ENCODE measurements at regions not wholly inside any gene's neighbourhood (a gene's known extent, or its start where the extent isn't known, plus 50 kb on each side); places are given as distances from the start of the nearest gene placed in this dataset.
A peak's percentile ranks its signal among the peaks of the same experiment; 100 is the strongest.

DNA sequence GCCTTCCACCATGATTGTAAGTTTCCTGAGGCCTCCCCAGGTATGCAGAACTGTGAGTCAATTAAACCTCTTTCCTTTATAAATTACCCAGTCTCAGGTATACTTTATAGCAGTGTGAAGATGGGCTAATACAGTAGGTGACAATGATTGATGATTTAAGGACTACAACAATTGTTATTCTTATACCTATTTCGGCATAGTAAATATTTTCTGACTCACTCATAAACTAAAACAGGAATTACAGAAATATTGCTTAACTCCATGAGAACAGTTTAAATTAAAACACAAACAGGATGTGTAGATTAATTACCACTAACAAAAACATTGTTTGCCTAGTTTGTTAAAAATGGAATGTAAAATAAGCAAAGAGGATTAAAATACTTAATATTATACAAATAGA, 839.9 kb downstream of the LTN1 start:
- no TSS peak for BruUV-seq (replicated peaks)
- no peaks in the 10 kb centered on the region for H3K9me3 Mint-ChIP-seq (ENCODE audit: low read depth, unreplicated experiment)
- no peak overlapping the region for H3K27ac Mint-ChIP-seq (ENCODE audit: unreplicated experiment)

DNA sequence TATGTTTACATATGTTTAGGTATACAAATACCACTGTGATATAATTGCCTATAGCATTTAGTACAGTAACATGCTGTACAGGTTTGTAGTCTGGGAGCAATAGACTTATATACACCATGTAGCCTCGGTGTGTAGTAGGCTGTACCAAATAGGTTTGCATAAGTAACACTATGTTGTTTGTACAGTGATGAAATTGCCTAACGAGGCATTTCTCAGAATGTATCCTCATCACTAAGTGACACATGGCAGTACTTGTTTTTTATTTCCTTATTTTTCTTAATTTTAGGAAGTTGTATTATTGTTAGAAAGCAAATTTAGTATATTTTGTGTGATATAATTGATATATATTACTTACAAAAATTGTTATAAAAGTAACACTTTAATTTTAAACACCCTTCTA, 840.9 kb downstream of the LTN1 start:
- Mint-ChIP-seq H3K4me3 (ENCODE audit: low read depth, unreplicated experiment) (no peak overlapping the region), H3K4me1 (ENCODE audit: low read depth, unreplicated experiment) (peaks cover 12% of the 10 kb centered on the region), H3K36me3 (ENCODE audit: insufficient read depth, unreplicated experiment) (no peaks in the 10 kb centered on the region), H3K27ac (ENCODE audit: unreplicated experiment) (no peak overlapping the region), H3K27me3 (ENCODE audit: unreplicated experiment) (no peaks in the 10 kb centered on the region), H3K9me3 (ENCODE audit: low read depth, unreplicated experiment) (no peaks in the 10 kb centered on the region)
- no peak for DNase-seq
- no TSS peak for BruUV-seq (replicated peaks)
- TF ChIP-seq, protein P1, sequence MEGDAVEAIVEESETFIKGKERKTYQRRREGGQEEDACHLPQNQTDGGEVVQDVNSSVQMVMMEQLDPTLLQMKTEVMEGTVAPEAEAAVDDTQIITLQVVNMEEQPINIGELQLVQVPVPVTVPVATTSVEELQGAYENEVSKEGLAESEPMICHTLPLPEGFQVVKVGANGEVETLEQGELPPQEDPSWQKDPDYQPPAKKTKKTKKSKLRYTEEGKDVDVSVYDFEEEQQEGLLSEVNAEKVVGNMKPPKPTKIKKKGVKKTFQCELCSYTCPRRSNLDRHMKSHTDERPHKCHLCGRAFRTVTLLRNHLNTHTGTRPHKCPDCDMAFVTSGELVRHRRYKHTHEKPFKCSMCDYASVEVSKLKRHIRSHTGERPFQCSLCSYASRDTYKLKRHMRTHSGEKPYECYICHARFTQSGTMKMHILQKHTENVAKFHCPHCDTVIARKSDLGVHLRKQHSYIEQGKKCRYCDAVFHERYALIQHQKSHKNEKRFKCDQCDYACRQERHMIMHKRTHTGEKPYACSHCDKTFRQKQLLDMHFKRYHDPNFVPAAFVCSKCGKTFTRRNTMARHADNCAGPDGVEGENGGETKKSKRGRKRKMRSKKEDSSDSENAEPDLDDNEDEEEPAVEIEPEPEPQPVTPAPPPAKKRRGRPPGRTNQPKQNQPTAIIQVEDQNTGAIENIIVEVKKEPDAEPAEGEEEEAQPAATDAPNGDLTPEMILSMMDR (IDR thresholded peaks at IDR 0.05; ENCODE audit: unreplicated experiment) = no peak
- CTCF ChIA-PET = no interaction called here
- intact Hi-C loops (cut with micrococcal nuclease; ENCODE audit: unreplicated experiment) = no loop called here

More for the DNA sequence above, 839.9 kb downstream of the LTN1 start:
- Mint-ChIP-seq H3K27me3 (ENCODE audit: unreplicated experiment) (no peaks in the 10 kb centered on the region), H3K36me3 (ENCODE audit: insufficient read depth, unreplicated experiment) (no peaks in the 10 kb centered on the region), H3K4me3 (ENCODE audit: low read depth, unreplicated experiment) (no peak overlapping the region), H3K4me1 (ENCODE audit: low read depth, unreplicated experiment) (peaks cover 12% of the 10 kb centered on the region)
- TF ChIP-seq, protein P1 (IDR thresholded peaks at IDR 0.05; ENCODE audit: unreplicated experiment) = no peak
- CTCF ChIA-PET = no interaction called here
- DNase-seq = no peak
- intact Hi-C loops (cut with micrococcal nuclease; ENCODE audit: unreplicated experiment) = no loop called here

DNA sequence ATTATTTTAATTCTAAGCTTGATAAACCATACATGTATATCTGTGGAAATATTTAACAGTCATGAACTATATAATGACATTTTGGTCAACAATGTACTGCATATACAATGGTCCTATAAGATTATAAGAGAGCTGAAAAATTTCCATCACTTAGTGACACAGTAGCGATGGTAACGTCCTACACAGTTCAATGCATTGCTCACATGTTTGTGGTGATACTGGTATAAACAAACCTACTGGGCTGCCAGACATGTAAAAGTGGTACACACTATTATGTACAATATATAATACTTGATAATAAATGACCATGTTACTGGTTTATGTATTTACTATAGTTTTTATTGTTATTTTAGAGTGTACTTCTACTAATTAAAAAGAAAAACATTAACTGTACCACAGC, 841.9 kb downstream of the LTN1 start:
- TF ChIP-seq, protein P1 (IDR thresholded peaks at IDR 0.05; ENCODE audit: unreplicated experiment) = no peak
- intact Hi-C loops (cut with micrococcal nuclease; ENCODE audit: unreplicated experiment) = no loop called here
- no TSS peak for BruUV-seq (replicated peaks)
- no peaks in the 10 kb centered on the region for H3K27me3 Mint-ChIP-seq (ENCODE audit: unreplicated experiment)
- no peak overlapping the region for H3K4me3 Mint-ChIP-seq (ENCODE audit: low read depth, unreplicated experiment)
- H3K36me3 Mint-ChIP-seq (ENCODE audit: insufficient read depth, unreplicated experiment) = no peaks in the 10 kb centered on the region
- CTCF ChIA-PET = no interaction called here
- no peaks in the 10 kb centered on the region for H3K9me3 Mint-ChIP-seq (ENCODE audit: low read depth, unreplicated experiment)
- H3K27ac Mint-ChIP-seq (ENCODE audit: unreplicated experiment) = no peak overlapping the region
- DNase-seq = no peak
- H3K4me1 Mint-ChIP-seq (ENCODE audit: low read depth, unreplicated experiment) = peaks cover 12% of the 10 kb centered on the region

DNA sequence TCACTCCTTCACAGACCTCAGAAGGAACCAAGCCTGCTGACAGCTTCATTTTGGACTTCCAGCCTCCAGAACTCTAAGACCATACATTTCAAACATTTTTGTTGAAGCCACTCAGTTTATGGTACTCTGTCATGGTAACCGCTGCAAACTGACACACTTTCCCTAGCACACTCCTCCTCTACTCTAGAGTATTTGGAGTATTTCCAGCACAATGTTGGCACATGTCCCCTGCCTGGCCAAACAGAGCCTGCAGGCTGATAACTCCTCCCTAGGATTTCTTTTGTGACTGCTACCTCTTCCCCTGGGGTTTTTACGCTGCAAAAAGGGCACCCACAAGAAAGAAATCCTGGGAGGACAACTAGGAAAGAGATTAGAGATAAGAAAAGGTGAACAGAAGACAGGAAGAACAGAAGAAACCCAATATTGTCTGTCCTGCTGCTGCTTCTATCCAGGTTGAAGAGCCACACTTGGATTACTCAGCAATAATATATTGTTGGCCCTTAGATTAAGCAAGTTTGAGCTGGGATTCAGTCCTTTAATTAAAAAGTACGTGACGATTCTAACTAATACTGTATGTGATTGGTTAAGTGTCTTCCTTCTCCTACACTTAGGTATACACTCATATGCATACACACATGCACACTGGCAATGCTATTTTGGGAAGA, 844.1 kb downstream of the LTN1 start:
- Mint-ChIP-seq H3K4me1 (ENCODE audit: low read depth, unreplicated experiment) (peaks cover 12% of the 10 kb centered on the region), H3K27ac (ENCODE audit: unreplicated experiment) (no peak overlapping the region), H3K9me3 (ENCODE audit: low read depth, unreplicated experiment) (no peaks in the 10 kb centered on the region), H3K4me3 (ENCODE audit: low read depth, unreplicated experiment) (no peak overlapping the region), H3K36me3 (ENCODE audit: insufficient read depth, unreplicated experiment) (no peaks in the 10 kb centered on the region), H3K27me3 (ENCODE audit: unreplicated experiment) (no peaks in the 10 kb centered on the region)
- DNase-seq = peak; percentile 1
- CTCF ChIA-PET = no interaction called here
- no TSS peak for BruUV-seq (replicated peaks)
- intact Hi-C loops (cut with micrococcal nuclease; ENCODE audit: unreplicated experiment) = no loop called here
- TF ChIP-seq, protein P1 (IDR thresholded peaks at IDR 0.05; ENCODE audit: unreplicated experiment) = no peak
